ENCODE measurements at regions not wholly inside any gene's neighbourhood (a gene's known extent, or its start where the extent isn't known, plus 50 kb on each side); places are given as distances from the start of the nearest gene placed in this dataset.

GRCh38 chr5:104172976-104173375 is 610.4 kb upstream of the NUDT12 start:
- TF ChIP-seq EZH2 (IDR thresholded peaks at IDR 0.05; ENCODE audit: low read length) (no peak), CTCF (optimal IDR thresholded peaks at IDR 0.05 in 1 of 3, IDR thresholded peaks at IDR 0.05 in 1 of 3, conservative IDR thresholded peaks at IDR 0.05 in 1 of 3; ENCODE audit: extremely low read depth in 1 of 3, insufficient read depth in 2 of 3, low read length in 3 of 3) (no peak)
